Iris pigment epithelial cell (primary cell): ENCODE measurements at regions not wholly inside any gene's neighbourhood (a gene's known extent, or its start where the extent isn't known, plus 50 kb on each side); places are given as distances from the start of the nearest gene placed in this dataset.

Experiments used
- DNase-seq: peaks from one replicate; pipeline ENCODE4 v3.0.0-alpha.2; 2011; ENCODE audit warnings: low read depth

GRCh38 chr6:47360388-47360787 is 50.7 kb upstream of the TNFRSF21 start:
- no peak for DNase-seq

DNA sequence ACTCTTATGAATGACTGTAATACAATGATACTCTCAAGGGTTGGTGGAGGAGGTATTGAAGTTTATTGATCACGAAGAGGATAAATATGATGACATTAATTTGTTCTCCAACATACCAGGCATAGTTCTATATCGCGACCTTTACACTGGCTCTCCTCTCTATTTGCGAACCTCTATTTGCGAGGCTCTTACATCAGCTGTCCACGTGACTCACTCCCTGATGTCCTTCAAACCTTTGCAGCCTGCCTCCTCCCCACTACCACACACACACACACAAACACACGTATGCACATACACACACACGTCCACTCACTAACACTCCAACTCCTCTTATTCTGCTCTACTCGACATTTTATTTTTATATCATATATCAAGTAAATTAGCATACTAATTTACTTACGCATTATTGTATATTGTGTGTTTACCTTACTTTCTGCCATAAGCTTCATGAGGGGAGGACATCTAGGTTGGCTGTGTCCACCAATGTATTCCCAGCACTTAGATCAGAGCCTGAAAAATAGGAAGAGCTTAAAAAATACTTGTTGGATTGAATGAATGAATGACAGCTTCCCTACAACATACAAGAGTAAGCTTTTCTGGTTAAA is 53.3 kb upstream of the TNFRSF21 start:
- DNase-seq: no peak

DNA sequence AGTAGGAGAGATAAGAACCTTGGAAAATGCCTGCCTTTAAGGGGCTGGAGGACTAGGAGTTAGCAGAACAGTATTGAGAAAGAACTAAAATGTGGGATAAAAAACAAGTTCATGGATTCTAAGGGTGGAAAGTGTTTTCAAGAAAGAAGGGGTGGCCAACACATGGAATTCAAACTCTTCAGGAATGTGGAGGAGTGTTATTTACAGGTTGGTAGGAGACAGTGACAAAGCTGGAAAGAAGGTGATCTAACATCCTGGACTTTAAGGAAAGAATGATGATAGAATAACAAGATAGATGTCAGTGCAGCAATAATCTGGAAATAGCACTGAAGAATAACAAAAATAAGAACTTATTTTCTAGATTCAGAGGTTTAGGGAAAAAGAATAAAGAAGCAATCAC is 54.0 kb upstream of the TNFRSF21 start:
- no peak for DNase-seq

DNA sequence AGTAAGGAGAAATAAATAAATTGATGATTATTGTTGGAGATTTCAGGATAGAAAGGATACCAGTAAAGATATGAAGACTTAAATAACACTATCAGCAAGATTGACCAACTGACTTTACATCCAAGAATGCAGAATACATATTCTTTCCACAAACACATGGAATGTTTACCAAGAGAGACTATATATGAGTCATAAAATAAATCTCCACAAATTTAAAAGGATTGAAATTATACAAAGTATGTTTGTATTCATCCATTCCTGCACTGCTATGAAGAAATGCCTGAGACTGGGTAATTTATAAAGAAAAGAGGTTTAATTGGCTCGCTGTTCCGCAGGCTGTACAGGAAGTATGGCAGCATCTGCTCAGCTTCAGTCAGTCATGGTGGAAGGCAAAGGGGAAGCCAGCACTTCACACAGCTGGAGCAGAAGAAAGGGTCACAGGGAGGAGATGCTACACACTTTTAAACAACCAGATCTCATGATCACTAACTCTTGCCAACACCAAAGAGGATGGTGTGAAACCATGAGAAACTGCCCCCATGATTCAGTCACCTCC is 56.7 kb upstream of the TNFRSF21 start:
- no peak for DNase-seq

DNA sequence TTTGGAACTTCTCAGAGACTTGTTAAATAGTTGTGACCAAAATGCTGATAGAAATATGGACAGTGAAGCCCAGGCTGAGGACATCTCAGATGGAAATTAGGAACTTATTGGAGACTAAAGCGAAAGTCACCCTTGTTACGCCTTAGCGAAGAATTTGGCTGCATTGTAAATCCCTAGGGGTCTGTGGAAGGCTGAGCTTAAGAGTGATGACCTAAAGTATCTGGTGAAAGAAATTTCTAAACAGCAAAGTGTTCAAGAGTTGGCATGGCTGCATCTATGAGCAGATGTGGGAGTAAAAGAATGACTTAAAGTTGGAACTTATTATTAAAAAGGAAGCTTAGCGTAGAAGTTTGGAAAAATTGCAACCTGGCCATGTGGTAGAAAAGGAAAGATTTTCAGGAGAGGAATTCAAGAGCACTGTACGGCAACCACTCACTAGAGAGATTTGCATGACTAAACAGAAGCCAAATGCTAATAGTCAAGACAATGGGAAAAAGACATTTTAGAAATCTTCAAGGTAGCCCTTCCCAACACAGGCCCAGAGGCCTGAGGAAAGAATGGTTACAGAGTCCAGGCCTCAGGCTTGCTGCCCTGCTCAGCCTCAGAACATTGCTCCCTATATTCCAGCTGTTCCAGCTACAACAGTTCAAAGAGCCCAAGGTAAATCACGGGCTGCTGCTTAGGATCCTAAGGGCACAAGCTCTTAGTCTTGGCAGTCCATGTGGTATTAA is 61.6 kb upstream of the TNFRSF21 start:
- no peak for DNase-seq

DNA sequence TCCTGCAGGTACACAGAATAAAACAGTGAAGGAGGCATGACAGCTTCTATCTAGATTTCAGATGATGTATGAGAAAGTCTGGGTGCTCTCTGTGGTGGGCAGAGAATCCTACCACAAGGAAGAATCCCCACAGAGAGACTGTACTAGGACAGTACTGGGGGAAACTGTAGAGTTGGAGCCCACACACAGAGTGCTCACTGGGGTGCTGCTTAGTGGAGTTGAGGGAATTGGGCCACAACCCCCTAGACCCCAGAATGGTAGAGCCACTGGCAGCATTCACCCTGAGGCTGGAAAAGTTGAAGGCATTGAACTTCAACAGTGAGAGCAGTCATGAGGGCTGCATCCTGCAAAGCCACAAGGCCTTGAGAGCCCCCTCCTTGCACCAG is 62.2 kb upstream of the TNFRSF21 start:
- no peak for DNase-seq

GRCh38 chr6:47372318-47372717 is 62.6 kb upstream of the TNFRSF21 start:
- DNase-seq: no peak

DNA sequence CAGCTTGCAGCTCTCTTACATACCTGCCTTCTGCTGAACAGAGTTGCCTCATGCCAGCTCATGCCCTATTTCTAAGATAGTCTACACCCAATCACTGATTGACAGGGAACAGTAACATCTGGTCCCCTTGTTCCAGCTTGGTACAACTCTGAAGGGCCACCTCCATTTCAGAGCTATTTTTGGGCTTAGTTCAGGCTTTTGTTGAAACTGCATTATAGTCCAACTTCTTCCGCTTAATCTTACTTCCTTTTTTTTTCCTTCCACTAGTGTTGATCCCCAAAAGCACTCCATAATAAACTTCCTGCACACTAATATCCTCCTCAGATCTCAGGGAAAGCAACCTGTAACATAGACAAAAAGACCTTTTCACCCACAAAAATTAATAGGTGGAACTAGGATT is 65.7 kb upstream of the TNFRSF21 start:
- no peak for DNase-seq

DNA sequence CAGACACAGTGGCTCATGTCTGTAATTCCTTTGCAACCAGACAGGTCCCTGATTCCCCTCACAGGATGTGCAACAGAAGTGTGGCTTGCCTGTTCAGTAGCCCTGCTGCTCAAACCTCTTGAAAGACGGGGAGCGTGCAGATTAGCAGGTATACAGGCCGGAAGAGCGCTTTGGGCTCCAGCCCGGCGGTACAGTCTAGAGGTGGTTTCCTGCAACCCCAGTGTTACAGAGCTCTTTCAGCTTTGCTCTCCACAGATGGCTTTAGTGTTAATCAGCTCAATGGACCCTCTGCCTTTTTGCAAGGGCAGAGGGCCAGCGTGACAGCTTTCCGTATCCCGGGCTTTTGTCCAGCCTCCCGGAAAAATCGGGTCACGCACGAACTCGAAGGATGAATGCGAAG is 67.2 kb upstream of the TNFRSF21 start:
- DNase-seq: no peak

GRCh38 chr6:47377971-47378370 is 68.3 kb upstream of the TNFRSF21 start:
- no peak for DNase-seq

DNA sequence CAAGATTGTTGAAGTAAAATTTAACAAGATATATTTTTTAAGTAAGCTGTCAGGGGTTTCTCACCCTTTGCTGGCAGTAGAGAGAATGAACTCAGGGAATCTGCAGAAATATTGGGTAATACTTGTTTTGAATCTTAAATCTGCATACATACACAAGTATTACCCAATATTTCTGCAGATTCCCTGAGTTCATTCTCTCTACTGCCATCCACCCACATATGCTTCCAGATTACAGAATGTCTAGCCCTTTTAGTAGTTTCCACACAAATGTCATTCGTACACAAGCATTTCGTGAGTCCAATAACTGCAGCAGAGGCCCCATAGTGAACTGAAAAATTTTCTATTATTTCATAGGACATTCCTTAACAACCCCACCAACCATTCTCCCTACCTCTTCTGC is 69.6 kb upstream of the TNFRSF21 start:
- DNase-seq: peak; percentile 43

DNA sequence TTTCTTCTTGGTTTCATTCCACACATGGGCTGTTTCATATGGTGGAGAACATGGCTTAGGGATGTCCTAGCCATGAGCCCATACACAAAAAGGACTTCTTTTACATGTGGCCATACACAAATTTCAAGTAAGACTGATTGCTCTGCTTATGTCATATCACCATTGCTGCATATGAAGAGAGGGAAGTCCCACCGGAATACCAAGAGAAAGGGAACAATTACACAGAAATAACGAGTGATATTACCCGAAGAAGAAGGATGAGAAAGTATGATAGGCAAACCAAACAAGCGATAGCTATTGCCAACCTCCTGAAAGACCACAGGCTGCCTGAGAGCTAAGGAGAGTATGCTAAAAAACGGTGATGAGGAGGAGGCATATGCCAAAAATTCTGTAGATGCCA is 70.5 kb upstream of the TNFRSF21 start:
- no peak for DNase-seq

GRCh38 chr6:47381036-47381435 is 71.3 kb upstream of the TNFRSF21 start:
- DNase-seq: no peak

DNA sequence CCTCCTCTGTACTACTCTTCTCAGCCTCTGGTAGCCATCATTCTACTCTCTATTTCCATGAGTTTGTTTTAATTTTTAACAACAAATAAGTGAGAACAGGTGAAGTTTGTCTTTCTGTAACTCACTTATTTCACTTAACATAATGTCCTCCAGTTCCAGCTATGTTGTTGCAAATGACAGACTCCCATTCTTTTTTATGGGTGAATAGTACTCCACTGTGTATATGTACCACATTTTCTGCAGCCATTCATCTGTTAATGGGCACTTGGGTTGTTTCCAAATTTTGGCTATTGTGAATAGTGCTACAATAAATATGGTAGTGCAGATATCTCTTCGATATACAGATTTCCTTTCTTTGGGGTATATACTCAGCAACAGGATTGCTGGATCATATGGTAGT is 73.7 kb upstream of the TNFRSF21 start:
- DNase-seq: no peak

GRCh38 chr6:47391675-47392074 is 82.0 kb upstream of the TNFRSF21 start:
- no peak for DNase-seq

GRCh38 chr6:47392251-47392650 is 82.5 kb upstream of the TNFRSF21 start:
- no peak for DNase-seq

GRCh38 chr6:47396401-47397069 is 81.1 kb upstream of the CD2AP start:
- no peak for DNase-seq

DNA sequence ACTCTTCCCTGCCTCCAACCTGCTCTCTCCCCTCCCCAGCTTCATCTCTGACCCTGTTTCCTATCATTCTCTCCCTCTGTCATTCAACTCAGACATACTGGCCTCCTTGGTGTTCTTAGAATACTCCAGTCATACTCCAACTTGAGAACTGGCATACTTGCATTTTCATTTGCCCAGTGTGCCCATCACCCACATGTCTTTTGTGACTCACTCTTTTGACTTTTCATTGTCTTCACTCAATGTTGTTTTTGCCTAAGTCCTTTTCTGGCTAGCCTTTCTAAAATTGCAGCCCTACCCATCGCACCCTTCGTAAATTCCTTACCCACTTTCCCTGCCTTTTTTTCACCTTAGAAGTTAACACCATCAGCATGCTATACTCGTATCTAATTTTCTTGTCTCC is 77.0 kb upstream of the CD2AP start:
- DNase-seq: no peak

DNA sequence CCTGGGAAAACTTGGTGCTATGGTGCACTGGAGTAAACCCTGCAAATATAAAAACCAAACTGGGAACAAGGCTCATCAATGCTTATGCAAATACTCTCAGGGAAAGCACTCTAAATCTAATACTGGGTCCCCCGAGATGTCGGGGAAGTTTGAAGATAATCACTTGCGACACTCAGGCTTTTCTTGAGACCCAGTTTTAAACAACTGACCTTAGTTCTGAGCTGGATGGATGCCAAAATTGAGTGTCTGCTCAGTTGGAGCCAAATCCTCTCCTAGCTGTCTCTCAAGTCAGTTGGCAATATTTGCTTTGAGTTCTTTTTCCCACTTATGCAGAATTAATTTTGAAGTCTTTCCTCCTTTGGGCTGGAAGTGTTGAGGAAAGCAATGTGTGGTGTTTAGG is 75.5 kb upstream of the CD2AP start:
- DNase-seq: no peak

- no peak for DNase-seq
These were observed 74.5 kb upstream of the CD2AP start for GRCh38 chr6:47403056-47403455.

GRCh38 chr6:47403801-47404200 is 73.8 kb upstream of the CD2AP start:
- no peak for DNase-seq

DNA sequence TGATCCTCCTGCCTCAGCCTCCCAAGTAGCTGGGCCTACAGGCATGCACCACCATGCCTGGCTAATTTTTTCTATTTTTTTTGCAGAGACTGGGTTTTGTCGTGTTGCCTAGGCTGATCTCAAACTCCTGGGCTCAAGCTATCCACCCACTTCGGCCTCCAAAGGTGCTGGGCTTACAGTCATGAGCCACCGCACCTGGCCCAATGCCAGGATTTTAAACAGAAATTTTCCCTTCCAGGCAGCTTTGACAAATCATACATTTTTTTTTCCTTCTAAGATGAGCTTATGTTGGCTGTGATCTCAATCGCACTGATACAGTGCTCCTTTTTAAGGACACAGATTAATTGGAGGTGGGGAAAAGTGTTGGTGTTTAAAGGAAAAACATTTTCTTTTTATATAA is 73.2 kb upstream of the CD2AP start:
- DNase-seq: no peak

DNA sequence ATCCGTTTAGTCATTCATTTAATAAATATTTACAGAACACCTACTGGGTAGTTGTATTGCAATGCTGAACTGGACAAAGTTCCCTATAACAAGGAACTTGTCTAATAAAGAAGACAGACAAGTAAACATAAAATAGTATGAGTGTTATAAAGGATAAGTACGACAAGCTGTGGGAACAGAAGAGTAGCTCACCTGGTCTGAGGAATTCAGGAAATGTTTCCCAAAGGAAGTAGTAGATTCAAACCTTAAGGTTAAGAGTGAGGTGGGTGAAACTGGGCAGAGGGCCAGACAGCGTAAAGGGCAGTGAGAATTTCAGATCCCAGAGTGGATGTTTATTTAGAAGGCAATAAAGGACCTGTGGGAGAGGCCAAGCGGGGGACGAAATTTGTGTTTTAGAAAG is 72.3 kb upstream of the CD2AP start:
- DNase-seq: no peak
